ENCODE measurements at regions not wholly inside any gene's neighbourhood (a gene's known extent, or its start where the extent isn't known, plus 50 kb on each side); places are given as distances from the start of the nearest gene placed in this dataset.

GRCh38 chr20:7210910-7211309 lies 443.4 kb downstream of the BMP2 start:
- no peak for TF ChIP-seq CTCF (IDR thresholded peaks at IDR 0.05)
- TF ChIP-seq REST (IDR thresholded peaks at IDR 0.05; ENCODE audit: insufficient read depth in 1 of 2, low read depth in 2 of 2, low read length in 1 of 2): no peak
- no peak for TF ChIP-seq SIN3A (IDR thresholded peaks at IDR 0.05; ENCODE audit: borderline replicate concordance, insufficient read depth, low read depth, low read length)

All from Panc1 (cell line).